Renal cortex interstitium (tissue), 11 donors: ENCODE measurements at regions not wholly inside any gene's neighbourhood (a gene's known extent, or its start where the extent isn't known, plus 50 kb on each side); places are given as distances from the start of the nearest gene placed in this dataset.
A peak's percentile ranks its signal among the peaks of the same experiment; 100 is the strongest.

ENCODE experiments used
- DNase-seq, 11 donors: peaks; one replicate each; pipeline ENCODE4 v3.0.0-alpha.2; 2013; ENCODE audit warnings: low read depth in 9 of 11, low spot score in 4 of 11; ENCODE audit errors: extremely low read depth in 1 of 11

DNA sequence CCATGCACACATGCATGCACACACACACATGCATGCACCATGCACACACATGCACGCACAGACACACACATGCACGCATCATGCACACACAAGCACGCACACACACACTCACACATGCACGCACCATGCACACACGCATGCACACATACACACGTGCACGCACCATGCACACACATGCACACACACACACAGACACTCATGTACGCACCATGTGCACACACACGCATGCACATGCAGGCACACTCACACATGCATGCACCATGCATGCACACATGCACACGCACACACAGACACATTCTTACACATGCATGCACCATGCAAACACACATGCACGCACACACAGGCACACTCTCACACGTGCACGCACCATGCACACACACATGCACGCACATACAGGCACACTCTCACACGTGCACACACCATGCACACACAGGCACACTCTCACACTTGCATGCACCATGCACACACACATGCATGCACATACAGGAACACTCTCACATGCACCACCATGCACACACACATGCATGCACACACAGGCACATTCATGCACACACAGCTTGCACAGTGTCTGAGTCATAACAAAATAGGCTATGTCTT is 117.5 kb downstream of the TENT4A start:
- DNase-seq = no peak

DNA sequence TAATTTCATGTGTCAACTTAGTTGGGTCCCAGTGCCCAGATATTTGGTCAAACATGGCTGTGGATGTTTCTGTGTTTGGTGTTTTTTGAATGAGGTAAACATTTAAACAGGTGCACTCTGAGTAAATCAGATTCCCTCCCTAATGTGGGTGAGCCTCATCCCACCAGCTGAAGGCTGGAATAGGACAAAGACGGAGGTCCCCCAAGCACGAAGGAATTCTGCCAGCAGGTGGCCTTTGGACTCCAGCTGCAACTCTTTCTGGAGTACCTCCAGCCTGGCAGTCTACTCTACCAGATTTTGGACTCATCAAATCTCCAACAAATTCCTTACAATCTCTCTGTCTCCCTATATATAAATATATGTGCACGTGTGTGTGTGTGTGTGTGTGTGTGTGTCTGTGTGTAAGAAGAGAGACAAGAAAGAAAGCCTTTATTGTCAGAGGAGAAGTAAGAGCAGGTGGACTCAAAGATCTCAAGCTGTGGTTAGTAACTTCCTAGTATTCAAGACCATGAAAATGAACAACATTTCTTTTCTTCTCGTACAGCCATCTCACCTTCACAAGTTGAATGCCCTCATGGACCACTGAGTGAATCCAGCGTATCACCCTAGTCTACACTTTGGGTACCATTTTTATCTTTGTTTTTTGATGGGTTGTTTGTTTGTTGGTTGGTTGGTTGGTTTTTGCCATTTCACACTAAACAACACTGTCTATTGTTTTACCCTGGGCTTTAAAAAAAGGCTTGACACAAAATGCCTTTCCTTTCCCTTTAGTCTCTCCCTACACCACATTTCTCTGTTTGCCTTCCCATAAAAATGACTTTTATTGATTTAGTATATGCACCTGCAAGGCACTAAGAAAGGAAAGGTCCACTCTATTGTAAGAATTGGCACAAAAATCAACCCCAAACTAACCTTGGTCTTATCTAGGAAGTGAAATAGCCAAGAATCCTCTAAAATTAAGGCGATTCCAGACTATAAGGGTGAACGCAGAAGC is 118.7 kb downstream of the TENT4A start:
- no peak for DNase-seq

DNA sequence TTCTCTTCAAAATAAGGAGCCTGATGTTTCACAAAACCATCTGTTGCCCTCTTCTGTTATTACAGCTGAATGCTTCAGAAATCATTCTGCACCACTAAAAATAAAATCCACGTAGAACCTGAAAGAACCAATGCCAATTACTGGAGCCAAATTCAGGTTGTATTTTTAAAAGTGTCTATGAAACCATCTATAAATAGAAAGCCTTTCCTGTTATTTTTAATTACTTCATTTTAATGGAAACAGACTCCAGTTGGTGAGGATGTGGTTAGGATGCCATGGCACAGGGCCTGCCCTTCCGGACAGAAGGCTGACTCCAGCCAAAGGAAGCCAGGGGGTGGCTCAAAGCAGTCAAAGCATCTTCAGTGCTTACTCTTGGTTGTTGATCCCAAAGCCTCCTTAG is 119.8 kb downstream of the TENT4A start:
- DNase-seq = no peak

DNA sequence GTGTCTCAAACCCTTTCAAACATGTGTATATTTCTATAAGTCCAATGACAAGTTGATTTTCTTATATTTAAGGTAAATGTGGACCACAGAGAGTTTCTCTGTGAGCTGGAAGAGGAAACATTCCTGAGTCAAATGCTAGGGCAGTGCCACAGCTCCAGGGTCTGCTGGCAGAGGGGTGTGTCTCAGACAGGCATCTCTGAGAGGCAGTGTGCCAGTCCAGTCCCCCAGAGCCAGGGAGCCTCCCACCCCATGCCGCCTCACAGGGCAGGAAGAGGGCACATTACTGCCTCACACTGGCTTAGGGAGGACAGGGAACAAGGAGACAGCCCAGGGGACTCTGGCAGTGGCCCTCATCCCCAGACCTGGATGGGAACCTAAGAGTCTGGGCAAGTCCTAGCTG is 120.2 kb downstream of the TENT4A start:
- DNase-seq = no peak

DNA sequence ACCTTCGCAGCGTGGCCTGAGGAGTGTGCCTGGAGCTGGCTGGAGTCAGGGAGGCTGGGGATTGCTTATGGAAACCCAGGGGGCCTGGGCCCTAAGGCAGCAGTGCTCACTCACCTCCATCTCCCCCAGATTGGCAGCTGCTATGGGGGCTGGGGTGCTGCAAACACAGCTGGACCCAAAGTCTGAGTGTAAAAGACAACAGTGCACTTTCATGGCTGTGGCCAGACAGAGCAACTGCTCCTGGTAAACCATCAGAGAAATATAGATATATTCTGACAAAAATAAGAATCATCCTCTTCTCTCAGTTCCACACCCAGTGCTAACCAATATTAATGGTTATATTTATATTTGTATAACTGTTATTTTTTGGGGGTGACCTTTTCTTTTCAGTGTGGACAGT is 123.9 kb downstream of the TENT4A start:
- no peak for DNase-seq

DNA sequence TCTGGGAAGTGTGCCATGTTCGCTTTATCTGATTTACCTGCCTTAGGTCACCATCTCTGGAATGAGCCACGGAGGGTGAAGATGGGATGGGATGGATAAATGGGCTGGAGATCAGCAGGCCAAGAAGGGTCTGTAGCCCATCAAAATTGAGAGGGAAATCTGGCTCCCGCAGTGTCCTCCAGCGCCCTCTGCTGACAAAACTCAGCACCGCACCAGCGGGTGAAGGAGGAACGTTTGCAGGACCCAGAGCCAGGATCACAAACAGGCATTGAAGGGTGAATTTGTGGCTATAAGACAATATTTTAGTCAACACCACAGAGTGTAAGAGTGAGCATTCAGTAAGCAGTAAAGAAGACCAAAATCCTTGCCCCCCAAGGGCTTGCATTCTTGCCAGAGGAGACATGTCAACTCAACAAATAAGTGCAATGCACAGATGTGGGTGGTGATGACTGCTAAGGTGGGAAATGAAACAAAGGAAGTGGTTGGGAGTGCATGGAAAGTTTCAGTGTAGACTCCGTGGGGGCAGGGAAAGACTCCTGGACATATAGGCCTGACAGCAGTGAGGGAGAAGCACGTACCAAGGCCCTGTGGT is 124.4 kb downstream of the TENT4A start:
- DNase-seq = no peak

DNA sequence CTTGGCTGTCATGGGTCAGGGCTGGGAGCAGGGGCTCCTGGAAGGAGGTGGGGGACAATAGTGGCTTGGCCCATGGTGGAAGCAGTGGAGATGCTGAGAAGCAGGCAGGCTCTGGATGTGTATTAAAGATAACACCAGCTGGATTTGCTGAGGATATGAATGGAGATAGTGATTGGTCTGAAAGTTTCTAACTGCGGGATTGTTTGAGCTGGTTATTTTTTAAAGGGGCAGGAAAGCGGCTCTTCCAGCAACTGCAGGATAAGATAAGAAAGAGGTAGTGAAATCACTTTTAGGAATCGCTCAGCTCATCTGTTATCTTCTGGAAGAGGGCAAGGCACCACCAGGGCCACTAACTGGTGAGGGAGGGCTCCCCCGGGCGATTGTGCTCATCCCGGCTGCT is 125.5 kb downstream of the TENT4A start:
- no peak for DNase-seq

DNA sequence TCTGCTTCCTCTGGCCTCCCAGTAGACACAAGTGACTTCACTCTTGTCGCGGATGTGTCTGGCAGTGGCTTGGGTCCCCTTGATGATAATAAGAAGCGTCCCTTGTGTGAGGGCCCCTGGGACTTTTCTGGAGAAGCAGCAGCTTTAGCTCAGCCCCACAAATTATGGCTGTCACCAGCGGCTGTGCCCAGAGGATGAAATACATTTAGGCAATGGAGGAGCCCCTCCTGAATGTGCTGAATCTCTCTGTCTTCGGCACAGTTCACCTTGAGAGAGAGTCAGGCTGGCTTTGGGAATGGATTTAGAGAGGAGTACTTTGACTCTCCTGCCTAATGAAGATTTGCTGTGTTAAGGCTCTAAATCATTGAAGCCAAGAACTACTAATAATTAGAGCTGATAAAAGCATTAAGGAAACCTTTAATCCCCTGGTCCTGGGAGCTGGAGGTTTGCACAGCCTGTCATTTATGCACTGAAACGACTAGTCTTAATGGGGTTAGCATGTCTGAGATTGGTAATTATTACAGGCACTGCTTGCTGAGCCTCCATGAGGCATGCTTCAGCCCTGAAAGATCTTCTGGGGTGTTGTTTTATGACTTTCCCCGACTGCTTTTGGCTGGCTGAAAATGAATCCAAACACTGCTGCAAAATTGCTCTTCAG is 127.0 kb downstream of the TENT4A start:
- DNase-seq = no peak

DNA sequence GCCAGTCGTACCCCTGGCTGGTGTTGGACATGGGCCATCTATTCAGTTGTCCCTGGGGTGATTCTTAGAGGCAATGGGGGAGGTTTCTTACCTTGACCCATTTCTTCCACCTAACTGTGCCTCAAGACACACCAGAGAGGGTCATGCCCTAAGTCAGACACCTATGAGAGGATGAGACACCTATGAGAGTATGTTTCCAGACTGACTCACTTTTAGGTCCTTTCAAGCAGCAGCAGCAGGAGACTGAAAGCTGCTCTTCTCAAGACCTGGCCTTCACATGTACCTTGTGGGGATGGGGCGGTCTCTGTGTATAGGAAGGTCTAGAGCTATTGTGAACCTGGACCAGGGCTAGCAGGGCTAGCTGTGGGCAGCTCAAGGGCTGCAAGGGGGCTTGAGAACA is 130.1 kb downstream of the TENT4A start:
- DNase-seq = no peak

DNA sequence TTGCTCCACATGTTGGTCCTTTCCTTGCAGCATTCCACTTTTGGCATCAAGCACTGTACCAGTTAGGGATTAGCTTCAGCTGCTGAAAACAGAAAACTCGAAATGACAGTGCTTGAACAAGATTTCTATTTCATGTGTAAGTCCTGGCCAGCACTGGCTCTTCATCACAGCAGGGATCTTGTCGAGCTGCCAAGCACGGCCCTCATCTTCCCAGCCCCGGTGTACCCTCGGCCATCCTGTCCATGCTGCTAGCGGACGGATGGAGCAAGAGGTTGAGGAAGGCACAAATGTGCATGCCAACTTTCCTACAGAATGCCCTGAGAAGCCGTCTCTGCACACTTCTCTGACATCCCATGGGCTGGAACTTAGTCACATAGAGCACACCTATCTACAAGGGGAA is 130.6 kb downstream of the TENT4A start:
- no peak for DNase-seq

DNA sequence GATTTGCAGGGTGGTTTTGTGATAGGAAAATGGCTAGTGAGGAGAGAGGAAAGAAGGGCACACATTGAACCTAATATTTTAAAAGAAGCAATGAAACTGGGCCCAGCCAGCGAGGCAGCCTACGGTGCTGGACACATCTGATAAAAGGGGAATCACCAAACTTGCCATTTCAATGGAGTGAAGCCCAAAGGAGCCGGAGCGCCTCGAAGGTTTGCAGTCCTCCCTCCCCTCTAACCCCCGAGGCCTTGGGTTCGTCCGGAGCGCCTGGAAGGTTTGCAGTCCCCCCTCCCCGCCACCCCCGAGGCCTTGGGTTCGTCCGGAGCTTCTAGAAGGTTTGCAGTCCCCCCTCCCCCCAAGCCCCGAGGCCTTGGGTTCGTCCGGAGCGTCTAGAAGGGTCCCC is 132.6 kb downstream of the TENT4A start:
- DNase-seq = no peak

DNA sequence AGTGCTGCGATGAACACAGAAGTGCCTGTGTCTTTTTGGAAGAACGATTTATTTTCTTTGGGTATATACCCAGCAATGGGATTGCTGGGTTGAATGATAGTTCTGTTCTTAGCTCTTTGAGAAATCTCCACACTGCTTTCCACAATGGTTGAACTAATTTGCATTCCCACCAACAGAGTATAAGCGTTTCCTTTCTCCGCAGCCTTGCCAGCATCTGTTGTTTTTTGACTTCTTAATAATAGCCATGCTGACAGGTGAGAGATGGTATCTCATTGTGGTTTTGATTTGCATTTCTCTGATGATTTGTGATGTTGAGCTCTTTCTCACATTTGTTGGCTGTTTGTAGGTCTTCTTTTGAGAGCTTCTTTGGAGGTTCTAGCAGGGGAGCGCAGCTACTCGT is 134.6 kb downstream of the TENT4A start:
- no peak for DNase-seq

DNA sequence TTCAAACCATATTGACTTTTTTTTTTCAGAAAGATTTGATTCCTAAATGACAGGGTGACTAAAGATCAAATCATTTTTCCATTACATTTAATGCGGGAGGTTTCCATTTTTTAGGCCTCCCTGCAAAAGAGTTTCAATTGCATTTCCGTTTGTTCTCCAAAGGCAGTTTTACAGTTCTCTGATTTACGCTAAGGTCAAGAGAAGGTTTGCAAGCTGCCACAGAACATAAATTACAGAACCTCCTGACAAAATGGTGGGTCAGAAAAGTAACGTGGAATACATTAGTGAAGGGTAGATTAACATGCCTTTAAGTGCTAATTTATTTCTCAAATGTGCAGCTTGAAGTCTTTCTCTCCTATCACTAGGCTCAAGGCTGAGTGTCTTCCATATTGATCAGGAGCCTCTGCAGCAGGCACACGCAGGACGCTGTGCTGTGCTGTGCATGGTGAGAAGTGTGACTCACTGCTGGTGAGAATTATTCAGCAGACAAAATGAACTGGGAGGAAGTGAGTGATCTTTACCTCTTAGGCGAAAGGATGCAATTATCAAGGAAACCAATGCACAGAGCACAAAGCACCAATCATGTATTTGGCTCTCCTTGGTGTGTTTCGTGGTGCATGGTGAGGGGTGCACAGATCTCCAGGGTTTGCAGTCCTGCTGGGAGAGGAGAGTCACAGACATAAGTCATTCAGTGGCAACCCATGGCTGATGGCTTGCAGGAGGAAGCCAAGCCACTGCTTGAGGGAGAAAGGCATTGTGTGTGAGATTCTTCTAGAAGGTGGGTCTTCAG is 136.3 kb downstream of the TENT4A start:
- DNase-seq = peak in 10 of 11 donors; percentile 13 to 54 (median 25)

DNA sequence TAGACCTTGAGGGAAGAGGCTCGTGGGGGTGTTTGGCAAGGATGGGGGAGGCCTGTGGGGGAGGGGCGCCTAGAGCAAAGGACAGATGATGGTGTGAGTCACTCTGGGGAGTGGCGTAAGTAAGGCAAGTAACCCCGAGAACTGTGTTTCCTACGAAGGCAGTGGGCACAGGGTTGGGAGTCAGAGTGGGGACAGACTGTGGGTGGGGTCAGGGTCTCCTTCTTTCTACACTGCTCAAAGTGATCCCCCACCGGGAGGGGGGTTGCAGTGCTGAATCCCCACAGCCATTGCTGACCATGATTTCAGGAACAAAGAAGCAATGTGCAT is 136.8 kb downstream of the TENT4A start:
- no peak for DNase-seq

DNA sequence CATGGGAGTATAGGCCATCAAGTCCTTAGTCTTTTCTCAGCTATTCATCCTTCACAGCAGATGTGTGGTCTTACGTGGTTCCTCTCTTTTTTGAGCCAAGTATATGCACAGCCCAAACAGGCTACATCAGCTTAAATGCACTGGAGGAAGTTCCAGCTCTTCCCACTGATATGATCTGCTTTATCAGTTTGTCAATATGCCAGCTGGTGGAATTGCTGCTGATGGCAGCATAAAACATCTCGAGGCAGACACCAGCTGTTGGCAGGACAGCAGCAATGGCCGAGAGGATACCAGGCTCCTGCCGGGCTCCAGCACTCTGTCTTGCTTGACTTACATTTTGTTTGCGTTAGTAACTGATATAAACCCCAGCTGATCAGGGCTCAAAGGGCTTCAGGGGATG is 143.4 kb downstream of the TENT4A start:
- no peak for DNase-seq

DNA sequence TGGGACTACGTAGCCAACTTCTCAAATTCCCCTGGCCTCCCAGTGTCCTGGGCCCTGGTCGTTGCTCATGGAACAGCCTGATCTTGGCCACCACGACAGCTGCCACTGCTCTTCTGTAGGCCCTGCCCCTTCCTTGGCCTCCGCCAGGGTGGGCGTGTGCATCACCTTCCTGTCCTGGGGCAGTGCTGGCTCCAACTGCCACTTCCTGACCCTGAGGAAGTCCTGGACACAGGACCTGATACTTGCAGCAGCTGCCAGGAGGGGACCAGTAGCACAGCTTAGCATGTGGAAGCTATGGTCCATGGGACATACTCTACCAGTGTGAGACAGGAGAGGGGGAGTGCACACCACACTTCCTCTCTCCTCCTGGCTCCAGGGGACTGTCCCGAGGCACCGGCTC is 145.2 kb downstream of the TENT4A start:
- no peak for DNase-seq

DNA sequence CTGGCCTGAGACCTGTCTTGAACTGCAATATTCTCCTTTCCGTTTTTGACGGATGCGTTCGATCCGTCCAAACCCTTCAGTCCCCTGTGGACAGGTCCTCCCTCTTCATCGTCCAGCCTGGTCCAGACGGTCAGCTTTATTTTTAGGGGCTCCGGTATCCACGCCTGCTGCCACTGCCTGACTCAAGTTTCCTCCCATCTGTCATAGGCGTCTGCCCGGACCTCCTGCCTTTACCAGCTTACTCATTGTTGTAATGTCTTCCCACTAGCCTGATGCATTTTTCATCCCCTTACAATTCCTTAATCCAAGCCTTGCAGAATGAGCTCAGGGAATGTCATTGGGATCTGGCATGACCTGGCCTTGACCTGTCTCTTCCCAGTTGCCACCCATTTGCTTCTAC is 145.8 kb downstream of the TENT4A start:
- DNase-seq = no peak

DNA sequence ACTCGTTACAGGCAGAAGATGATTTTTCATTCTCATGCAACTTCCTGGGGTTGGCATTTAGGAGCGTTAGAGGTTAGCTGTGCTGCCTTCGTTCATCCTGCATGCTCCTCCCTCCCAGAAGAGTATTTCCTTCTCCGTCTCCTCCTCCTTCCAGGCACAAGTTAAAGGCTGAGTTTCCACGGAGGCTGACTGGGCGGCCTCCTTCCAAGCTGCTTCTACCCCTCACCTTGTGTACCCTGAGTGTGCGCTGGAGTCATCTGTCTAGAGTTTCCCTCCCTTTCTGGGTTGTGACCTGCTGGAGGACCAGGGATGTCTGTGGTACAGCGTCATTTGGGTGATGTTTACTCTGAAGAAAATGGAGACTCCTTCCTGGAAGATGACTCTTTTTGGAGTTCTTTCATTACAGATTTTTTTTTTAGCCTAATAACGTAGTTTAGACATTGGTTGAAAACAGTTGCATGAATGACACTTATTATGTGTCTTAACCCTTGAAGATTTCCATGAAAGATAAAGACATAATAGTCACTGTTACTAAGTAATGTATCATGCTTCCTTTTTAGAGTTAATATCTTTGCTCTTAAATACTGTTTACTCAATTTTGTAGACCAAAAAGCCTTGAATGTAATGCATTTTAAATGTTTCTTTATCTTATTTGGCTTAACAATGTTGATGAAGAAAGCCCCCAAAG is 146.9 kb downstream of the TENT4A start:
- DNase-seq = no peak

DNA sequence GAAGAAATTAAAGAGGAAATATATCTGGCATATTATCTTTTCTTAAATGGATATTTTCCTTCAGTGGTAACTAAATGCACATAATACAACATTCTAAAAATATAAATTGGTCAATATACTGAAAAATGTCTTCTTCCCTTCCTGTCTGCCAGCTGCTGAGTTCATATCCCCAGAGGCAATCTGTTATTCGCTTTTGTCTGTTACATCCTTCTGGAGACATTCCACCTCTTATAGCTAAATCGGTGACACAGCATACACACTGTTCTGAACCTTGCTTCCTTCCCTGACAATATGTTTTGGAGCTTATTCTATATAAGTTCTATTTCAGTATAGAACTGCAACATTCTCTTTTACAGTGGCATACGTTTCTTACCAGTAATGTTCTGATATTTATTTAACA is 147.8 kb downstream of the TENT4A start:
- DNase-seq = no peak
